Activated naive CD4-positive, alpha-beta T cell treated with anti-CD3 and anti-CD28 coated beads, Interleukin-2, amount 50 U/mL, for 72 hours (primary cell): ENCODE measurements at regions not wholly inside any gene's neighbourhood (a gene's known extent, or its start where the extent isn't known, plus 50 kb on each side); places are given as distances from the start of the nearest gene placed in this dataset.
"Not testable (repeated sequence)": the region's sequence is repeated elsewhere in the genome, so short reads cannot be mapped to it uniquely, and the experiment has no call there.

Experiments
- ATAC-seq, 2 donors: fragments of 150-1000 bp; cut with Tn5 transposase; 2 replicates each; pipeline ENCODE4 v1.10.0; 2021; ENCODE audit warnings: mild to moderate bottlenecking in 2 of 2, moderate library complexity in 2 of 2
- DNase-seq, 2 donors: peaks; one replicate each; pipeline ENCODE4 v3.0.0; 2021 to 2022; ENCODE audit warnings: low spot score in 2 of 2
- H3K27ac Mint-ChIP-seq, 2 donors: one replicate each; pipeline ENCODE4 v1.8.0; 2022; ENCODE audit warnings: mild to moderate bottlenecking in 2 of 2, mixed read lengths in 2 of 2
- H3K36me3 Mint-ChIP-seq, 2 donors: one replicate each; pipeline ENCODE4 v1.8.0; 2022; ENCODE audit warnings: mixed read lengths in 2 of 2
- H3K9me3 Mint-ChIP-seq, 2 donors: one replicate each; pipeline ENCODE4 v1.8.0; 2022; ENCODE audit warnings: mixed read lengths in 2 of 2

DNA sequence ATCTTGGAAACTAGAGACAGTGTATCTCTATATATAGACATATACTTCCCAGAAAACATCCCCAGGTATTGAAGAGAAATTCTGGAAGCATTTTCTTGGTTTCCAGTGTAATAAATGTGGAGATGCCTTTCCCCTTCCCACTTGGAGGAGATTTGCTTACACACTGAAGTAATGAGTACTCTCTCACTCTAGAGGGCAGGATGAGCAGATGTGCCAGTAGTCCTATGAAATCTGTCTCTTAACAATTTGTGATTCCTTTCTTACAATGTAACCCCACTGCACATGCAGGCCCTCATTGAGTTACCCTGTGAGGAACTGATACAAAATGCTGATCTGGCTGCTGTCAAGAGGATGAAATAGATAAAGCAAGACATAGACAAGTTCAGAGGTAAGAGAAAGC, 567.2 kb downstream of the SLCO4C1 start:
- DNase-seq, result no peak
- ATAC-seq, result no peak
- Mint-ChIP-seq H3K9me3 (peaks cover 0 to 4% of the 10 kb centered on the region in 2 donors), H3K36me3 (no peaks in the 10 kb centered on the region), H3K27ac (no peak overlapping the region)

GRCh38 chr5:101721543-101721942, 574.5 kb downstream of the SLCO4C1 start:
- H3K36me3 Mint-ChIP-seq, result no peaks in the 10 kb centered on the region
- peaks cover 4 to 5% of the 10 kb centered on the region in 2 donors for H3K9me3 Mint-ChIP-seq
- H3K27ac Mint-ChIP-seq, result no peak overlapping the region
- DNase-seq (no peak), ATAC-seq (no peak)

DNA sequence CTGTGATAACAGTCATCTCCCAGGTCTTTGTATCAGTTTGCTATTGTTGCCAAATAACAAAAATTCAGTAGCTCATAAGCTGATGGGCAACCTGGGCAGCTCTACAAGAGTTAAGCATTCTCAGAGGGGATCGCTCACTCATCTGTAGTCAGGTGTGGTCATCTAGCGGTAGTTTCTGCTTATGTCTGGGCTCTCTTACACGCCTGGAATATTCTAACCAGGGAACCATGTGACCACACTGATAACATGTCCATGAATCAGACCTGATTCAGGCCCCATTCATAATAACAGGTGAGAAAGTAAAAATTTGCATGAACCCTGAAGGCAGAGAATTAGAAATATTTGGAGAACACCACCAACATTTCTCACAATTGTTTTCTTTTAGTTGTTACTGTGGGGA, 576.1 kb downstream of the SLCO4C1 start:
- no peaks in the 10 kb centered on the region for H3K36me3 Mint-ChIP-seq
- ATAC-seq (no peak), DNase-seq (no peak)
- H3K9me3 Mint-ChIP-seq, result peaks cover 4 to 6% of the 10 kb centered on the region in 2 donors
- H3K27ac Mint-ChIP-seq, result no peak overlapping the region

GRCh38 chr5:101717721-101718120, 578.4 kb downstream of the SLCO4C1 start:
- H3K27ac Mint-ChIP-seq, result no peak overlapping the region
- DNase-seq (no peak), ATAC-seq (no peak)
- peaks cover 10 to 19% of the 10 kb centered on the region in 2 donors for H3K9me3 Mint-ChIP-seq
- no peaks in the 10 kb centered on the region for H3K36me3 Mint-ChIP-seq

DNA sequence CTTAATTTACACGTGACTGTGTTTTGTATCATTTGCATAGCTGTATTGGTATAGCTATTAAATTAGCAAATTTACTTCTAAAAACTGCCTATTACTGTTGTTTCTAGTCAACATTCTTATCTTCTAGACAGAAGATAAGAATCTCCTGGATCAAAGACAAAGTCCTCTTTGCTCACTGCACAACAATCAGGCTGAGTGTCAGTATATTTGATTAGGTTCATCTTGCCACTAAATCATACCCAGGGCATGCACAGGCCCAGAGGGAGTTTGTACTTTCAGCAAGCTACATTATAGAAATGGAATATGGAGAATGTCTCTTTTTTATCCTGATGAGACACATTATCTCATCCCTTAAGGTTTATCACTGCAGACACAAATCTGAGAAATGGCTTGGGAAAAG, 579.1 kb downstream of the SLCO4C1 start:
- no peaks in the 10 kb centered on the region for H3K36me3 Mint-ChIP-seq
- H3K9me3 Mint-ChIP-seq, result peaks cover 6 to 13% of the 10 kb centered on the region in 2 donors
- no peak for ATAC-seq
- no peak overlapping the region for H3K27ac Mint-ChIP-seq
- DNase-seq, result no peak

DNA sequence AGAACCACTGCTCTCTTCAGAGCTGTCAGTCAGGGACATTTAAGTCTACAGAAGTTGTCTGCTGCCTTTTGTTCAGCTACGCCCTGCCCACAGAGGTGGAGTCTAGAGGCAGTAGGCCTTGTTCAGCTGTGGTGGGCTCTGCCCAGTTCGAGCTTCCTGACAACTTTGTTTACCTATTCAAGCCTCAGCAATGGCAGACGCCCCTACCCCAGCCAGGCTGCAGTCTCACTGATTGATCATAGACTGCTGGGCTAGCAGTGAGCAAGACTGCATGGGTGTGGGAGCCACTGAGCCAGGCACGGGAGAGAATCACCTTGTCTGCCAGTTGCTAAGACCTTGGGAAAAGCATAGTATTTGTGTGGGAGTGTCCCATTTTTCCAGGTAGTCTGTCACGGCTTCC, 580.3 kb downstream of the SLCO4C1 start:
- not testable (repeated sequence) for H3K27ac Mint-ChIP-seq, DNase-seq, ATAC-seq, H3K36me3 Mint-ChIP-seq
- peaks cover 6 to 13% of the 10 kb centered on the region in 2 donors for H3K9me3 Mint-ChIP-seq

DNA sequence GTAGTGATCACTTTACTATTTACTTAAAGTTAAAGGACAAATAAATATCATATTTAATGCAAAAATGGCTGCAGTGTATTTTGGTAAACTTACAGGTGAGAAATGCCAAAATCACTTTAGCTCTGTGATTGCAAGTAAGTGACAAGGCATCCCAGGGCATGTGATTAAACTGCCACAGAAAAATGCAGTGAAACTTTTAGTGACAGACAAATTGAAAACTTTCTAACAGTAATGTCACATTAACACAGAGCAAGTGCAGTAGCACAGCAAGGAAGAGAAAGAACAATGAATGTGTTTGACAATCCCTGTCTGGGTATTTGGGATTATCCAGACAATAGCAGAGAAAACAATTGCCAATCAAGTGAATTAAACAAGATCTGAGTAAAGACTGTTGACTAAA, 606.8 kb downstream of the SLCO4C1 start:
- H3K9me3 Mint-ChIP-seq, result no peaks in the 10 kb centered on the region

GRCh38 chr5:101688156-101688555, 607.9 kb downstream of the SLCO4C1 start:
- H3K9me3 Mint-ChIP-seq, result no peaks in the 10 kb centered on the region
- ATAC-seq (no peak), DNase-seq (no peak)
- H3K36me3 Mint-ChIP-seq, result no peaks in the 10 kb centered on the region
- no peak overlapping the region for H3K27ac Mint-ChIP-seq

More for the DNA sequence above, 606.8 kb downstream of the SLCO4C1 start:
- Mint-ChIP-seq H3K27ac (no peak overlapping the region), H3K36me3 (no peaks in the 10 kb centered on the region)
- no peak for ATAC-seq
- DNase-seq, result no peak

DNA sequence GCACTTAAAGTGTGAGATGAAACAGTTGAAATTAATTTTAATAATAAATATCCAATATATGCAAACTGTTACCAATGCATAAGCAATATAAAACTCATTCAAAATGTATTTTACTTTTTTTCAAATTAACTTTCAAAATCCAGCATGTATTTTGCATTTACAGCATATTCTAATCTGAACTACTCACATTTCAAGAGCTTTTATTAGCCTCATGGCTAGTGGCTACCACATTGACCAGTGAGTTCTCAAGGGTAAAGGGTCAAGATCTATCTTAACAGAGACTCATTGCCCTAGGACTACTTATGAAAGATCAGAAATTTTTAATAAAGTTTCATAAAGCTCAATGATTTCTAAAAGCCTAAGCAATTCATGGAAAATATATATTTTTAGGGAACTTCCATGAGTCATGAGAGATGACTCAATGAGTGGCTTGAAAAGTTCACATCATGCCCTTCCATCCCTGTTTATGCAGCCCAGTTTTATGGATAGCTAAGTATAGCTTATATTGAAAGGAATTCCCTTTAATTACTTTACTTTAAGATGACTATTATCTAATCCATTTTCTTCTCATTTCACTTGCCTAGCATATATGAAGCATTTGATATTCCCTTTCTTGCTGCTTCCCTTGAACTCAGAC, 608.6 kb downstream of the SLCO4C1 start:
- Mint-ChIP-seq H3K36me3 (no peaks in the 10 kb centered on the region), H3K9me3 (no peaks in the 10 kb centered on the region), H3K27ac (no peak overlapping the region)
- no peak for DNase-seq
- ATAC-seq, result no peak

- no peak for ATAC-seq
- Mint-ChIP-seq H3K36me3 (no peaks in the 10 kb centered on the region), H3K9me3 (no peaks in the 10 kb centered on the region), H3K27ac (no peak overlapping the region)
- no peak for DNase-seq
Measured at GRCh38 chr5:101686536-101687157, 609.4 kb downstream of the SLCO4C1 start.

GRCh38 chr5:101679816-101680215, 616.3 kb downstream of the SLCO4C1 start:
- DNase-seq (no peak), ATAC-seq (no peak)
- Mint-ChIP-seq H3K27ac (no peak overlapping the region), H3K9me3 (no peaks in the 10 kb centered on the region), H3K36me3 (no peaks in the 10 kb centered on the region)

GRCh38 chr5:101678481-101679193, 617.4 kb downstream of the SLCO4C1 start:
- H3K27ac Mint-ChIP-seq, result no peak overlapping the region
- H3K36me3 Mint-ChIP-seq, result no peaks in the 10 kb centered on the region
- no peaks in the 10 kb centered on the region for H3K9me3 Mint-ChIP-seq
- ATAC-seq, result peak in 1 of 2 donors; percentile 40
- peak in 1 of 2 donors; percentile 56 for DNase-seq

DNA sequence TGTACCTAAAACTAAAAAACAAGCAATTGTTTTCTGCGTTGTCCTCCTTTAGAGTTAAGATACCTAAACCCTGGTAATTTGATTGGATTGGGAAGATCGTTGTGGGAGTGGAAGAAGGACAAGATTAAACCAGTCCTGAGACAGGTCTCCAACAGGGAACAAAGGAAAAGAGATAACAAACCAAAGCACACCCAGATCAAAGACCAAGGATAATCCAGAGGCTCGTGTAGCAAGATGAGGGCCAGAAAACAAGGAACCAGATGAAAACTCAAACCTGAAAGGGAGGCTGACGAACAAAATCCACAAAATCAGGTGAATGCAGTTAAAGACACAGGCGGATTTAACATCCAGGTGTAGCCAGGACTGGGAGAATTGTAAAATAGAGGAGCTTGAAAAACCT, 618.1 kb downstream of the SLCO4C1 start:
- Mint-ChIP-seq H3K27ac (no peak overlapping the region), H3K9me3 (no peaks in the 10 kb centered on the region), H3K36me3 (no peaks in the 10 kb centered on the region)
- ATAC-seq, result no peak
- DNase-seq, result no peak

- DNase-seq, result no peak
- H3K27ac Mint-ChIP-seq, result no peak overlapping the region
Measured at GRCh38 chr5:101676646-101677045, 619.4 kb downstream of the SLCO4C1 start.

GRCh38 chr5:101675510-101676219, 620.4 kb downstream of the SLCO4C1 start:
- DNase-seq (no peak), ATAC-seq (no peak)
- H3K36me3 Mint-ChIP-seq, result no peaks in the 10 kb centered on the region
- H3K9me3 Mint-ChIP-seq, result no peaks in the 10 kb centered on the region
- no peak overlapping the region for H3K27ac Mint-ChIP-seq

More at GRCh38 chr5:101676646-101677045, 619.4 kb downstream of the SLCO4C1 start:
- no peaks in the 10 kb centered on the region for H3K9me3 Mint-ChIP-seq
- ATAC-seq, result no peak
- H3K36me3 Mint-ChIP-seq, result no peaks in the 10 kb centered on the region

- no peak overlapping the region for H3K27ac Mint-ChIP-seq
- ATAC-seq (no peak), DNase-seq (no peak)
- H3K9me3 Mint-ChIP-seq, result no peaks in the 10 kb centered on the region
- H3K36me3 Mint-ChIP-seq, result no peaks in the 10 kb centered on the region
Measured at GRCh38 chr5:101673120-101673519, 623.0 kb downstream of the SLCO4C1 start.
